H1 (cell line): ENCODE measurements at regions not wholly inside any gene's neighbourhood (a gene's known extent, or its start where the extent isn't known, plus 50 kb on each side); places are given as distances from the start of the nearest gene placed in this dataset.
A peak's percentile ranks its signal among the peaks of the same experiment; 100 is the strongest.

Experiments
- CTCF ChIA-PET: fragments of 300-600 bp; sonication (Branson Sonifier 250); formaldehyde crosslinking; loops from one replicate; lab custom pipeline; 2021; ENCODE audit not compliant: partially characterized antibody; lab: Charles Lee
- POLR2A ChIA-PET: fragments of 300-600 bp; sonication (Branson Sonifier 250); formaldehyde crosslinking; loops from one replicate; lab custom pipeline; 2021; ENCODE audit warnings: inconsistent platforms; ENCODE audit not compliant: partially characterized antibody; lab: Charles Lee
- DNase-seq, 2 experiments: peaks; one replicate each; pipeline versions ENCODE4 v3.0.0 to v3.0.0-alpha.2; 2010 to 2022; ENCODE audit warnings: low spot score in 2 of 2, low read depth in 1 of 2, mixed read lengths in 1 of 2
- FAIRE-seq: peaks from 2 replicates; lab custom pipeline; 2011; peaks lifted over from hg19 to GRCh38; lab: Jason Lieb, UNC
- H2AFZ ChIP-seq: 2 replicates; pipeline ENCODE4 v1.8.1; 2012; ENCODE audit warnings: low read length, inconsistent platforms
- H2AK5ac ChIP-seq: 2 replicates; pipeline ENCODE4 v1.6.1; 2013; ENCODE audit warnings: low read depth, low read length
- H2BK120ac ChIP-seq: replicated peaks from 2 replicates; pipeline ENCODE3; 2013; ENCODE audit warnings: low read depth, low read length, inconsistent platforms
- H2BK12ac ChIP-seq: 2 replicates; pipeline ENCODE4 v1.6.1; 2013; ENCODE audit warnings: low read depth, low read length
- H2BK15ac ChIP-seq: 2 replicates; pipeline ENCODE4 v1.6.1; 2013; ENCODE audit warnings: low read length
- H2BK20ac ChIP-seq: 2 replicates; pipeline ENCODE4 v1.6.1; 2013; ENCODE audit warnings: low read length
- H2BK5ac ChIP-seq: 2 replicates; pipeline ENCODE4 v1.6.1; 2013; ENCODE audit warnings: low read depth, low read length
- H3K14ac ChIP-seq: 2 replicates; pipeline ENCODE4 v1.6.1; 2013; ENCODE audit warnings: inconsistent platforms; ENCODE audit not compliant: insufficient read length
- H3K18ac ChIP-seq: 2 replicates; pipeline ENCODE4 v1.6.1; 2013; ENCODE audit warnings: low read length; ENCODE audit errors: extremely low read depth
- H3K23ac ChIP-seq: 2 replicates; pipeline ENCODE4 v1.6.1; 2013; ENCODE audit warnings: inconsistent platforms; ENCODE audit not compliant: insufficient read length
- H3K23me2 ChIP-seq: 2 replicates; pipeline ENCODE4 v1.6.1; 2013; ENCODE audit warnings: low read depth, low read length
- H3K27ac ChIP-seq: 2 replicates; pipeline ENCODE4 v1.6.1; 2011; ENCODE audit warnings: low read depth, low read length, inconsistent platforms
- H3K27me3 ChIP-seq, 4 experiments: replicated peaks in 1 of 4; 1 replicate in 1 of 4; 2 replicates in 3 of 4; pipeline versions ENCODE4 v1.6.1 to v1.8.1; 2011 to 2013; ENCODE audit warnings: low read length in 3 of 4, mild to moderate bottlenecking in 3 of 4, inconsistent platforms in 2 of 4, mixed read lengths in 2 of 4, moderate library complexity in 1 of 4; ENCODE audit not compliant: control insufficient read depth in 3 of 4, insufficient read depth in 3 of 4; ENCODE audit errors: extremely low read depth in 1 of 4
- H3K36me3 ChIP-seq, 4 experiments: 2 replicates each; pipeline versions ENCODE4 v1.6.1 to v1.8.1; 2011 to 2013; ENCODE audit warnings: mild to moderate bottlenecking in 4 of 4, low read length in 3 of 4, moderate library complexity in 2 of 4, control low read depth in 1 of 4, inconsistent platforms in 1 of 4; ENCODE audit not compliant: insufficient read depth in 4 of 4, control insufficient read depth in 2 of 4
- H3K4ac ChIP-seq: replicated peaks from 2 replicates; pipeline ENCODE3; 2013; ENCODE audit warnings: low read length, low read depth, mixed read lengths, inconsistent platforms; ENCODE audit not compliant: insufficient read length
- H3K4me1 ChIP-seq, 4 experiments: replicated peaks in 1 of 4; 1 replicate in 1 of 4; 2 replicates in 3 of 4; pipeline versions ENCODE4 v1.6.1 to v1.8.1; 2011 to 2013; ENCODE audit warnings: low read length in 3 of 4, inconsistent platforms in 2 of 4, mixed read lengths in 1 of 4; ENCODE audit not compliant: insufficient read depth in 4 of 4, control insufficient read depth in 3 of 4
- H3K4me2 ChIP-seq, 2 experiments: 2 replicates each; pipeline versions ENCODE4 v1.6.1 to v1.8.1; 2011 to 2013; ENCODE audit warnings: low read depth in 2 of 2, low read length in 2 of 2, control low read depth in 1 of 2, inconsistent platforms in 1 of 2, mild to moderate bottlenecking in 1 of 2; ENCODE audit not compliant: insufficient read depth in 1 of 2
- H3K4me3 ChIP-seq, 4 experiments: fragments of 200-600, 300-600 bp in 1 of 4; sonication (generic), shearing (Covaris generic), sonication (Bioruptor Twin) in 1 of 4; 2 replicates each; pipeline versions ENCODE4 v1.5.1 to v1.8.1; 2011 to 2016; ENCODE audit warnings: low read length in 4 of 4, low read depth in 3 of 4, control low read depth in 2 of 4, inconsistent platforms in 2 of 4, mild to moderate bottlenecking in 2 of 4, mixed read lengths in 1 of 4, moderate library complexity in 1 of 4; ENCODE audit not compliant: insufficient read depth in 2 of 4; ENCODE audit errors: extremely low read depth in 1 of 4
- H3K56ac ChIP-seq: replicated peaks from 2 replicates; pipeline ENCODE3; 2013; ENCODE audit warnings: low read depth, mild to moderate bottlenecking, mixed read lengths, low read length, inconsistent platforms; ENCODE audit not compliant: insufficient read length
- H3K79me1 ChIP-seq: 2 replicates; pipeline ENCODE4 v1.6.1; 2013; ENCODE audit warnings: low read depth, low read length, control low read depth
- H3K79me2 ChIP-seq, 2 experiments: 2 replicates each; pipeline versions ENCODE4 v1.6.1 to v1.8.1; 2012 to 2013; ENCODE audit warnings: low read length in 2 of 2, mild to moderate bottlenecking in 2 of 2, inconsistent platforms in 1 of 2; ENCODE audit not compliant: insufficient read depth in 2 of 2, control insufficient read depth in 1 of 2
- H3K9ac ChIP-seq, 4 experiments: replicated peaks in 1 of 4; 1 replicate in 1 of 4; 2 replicates in 3 of 4; pipeline versions ENCODE4 v1.6.1 to v1.8.1; 2011 to 2013; ENCODE audit warnings: low read depth in 3 of 4, low read length in 3 of 4, control low read depth in 2 of 4, mild to moderate bottlenecking in 2 of 4, moderate library complexity in 2 of 4, inconsistent platforms in 1 of 4; ENCODE audit errors: extremely low read depth in 1 of 4
- H3K9me3 ChIP-seq, 2 experiments: 2 replicates each; pipeline versions ENCODE4 v1.6.1 to v1.8.1; 2012 to 2013; ENCODE audit warnings: mild to moderate bottlenecking in 2 of 2, moderate library complexity in 2 of 2, control low read depth in 1 of 2, inconsistent platforms in 1 of 2, low read depth in 1 of 2, low read length in 1 of 2, mixed read lengths in 1 of 2; ENCODE audit not compliant: insufficient read depth in 2 of 2
- H4K20me1 ChIP-seq, 2 experiments: replicated peaks in 1 of 2; 2 replicates each; pipeline versions ENCODE3 to v1.8.1; 2011 to 2013; ENCODE audit warnings: inconsistent platforms in 2 of 2, low read length in 2 of 2, mild to moderate bottlenecking in 1 of 2; ENCODE audit not compliant: insufficient read depth in 2 of 2, control insufficient read depth in 1 of 2
- H4K5ac ChIP-seq: 2 replicates; pipeline ENCODE4 v1.6.1; 2013; ENCODE audit warnings: low read length, low read depth, mixed read lengths, inconsistent platforms; ENCODE audit not compliant: insufficient read length
- H4K8ac ChIP-seq: 2 replicates; pipeline ENCODE4 v1.8.0; 2013; ENCODE audit warnings: mild to moderate bottlenecking, moderate library complexity, low read length, inconsistent platforms; ENCODE audit not compliant: insufficient read depth; ENCODE audit errors: extremely low read depth
- H4K91ac ChIP-seq: replicated peaks from 2 replicates; pipeline ENCODE3; 2013; ENCODE audit warnings: low read length, mixed read lengths, inconsistent platforms; ENCODE audit not compliant: insufficient read length
- POLR2AphosphoS5 ChIP-seq: IDR thresholded peaks from 2 replicates; pipeline ENCODE4 v1.6.1; 2011; ENCODE audit warnings: low read depth, low read length
- TEAD4 ChIP-seq: IDR thresholded peaks from 2 replicates; pipeline ENCODE4 v1.6.1; 2012; ENCODE audit warnings: low read depth, low read length, inconsistent platforms, mixed read lengths
- WGBS, 2 experiments: shearing (Covaris generic) in 1 of 2; methylation state at CpG; one replicate each; pipeline versions ENCODE4 v1.1.6 to v1.1.7; 2013 to 2015; ENCODE audit warnings: low lambda C conversion rate in 2 of 2, mixed read lengths in 2 of 2, inconsistent platforms in 1 of 2, low coverage in 1 of 2, missing lambda C conversion rate in 1 of 2; ENCODE audit not compliant: insufficient replicate concordance in 2 of 2, insufficient coverage in 1 of 2, insufficient read length in 1 of 2; ENCODE audit errors: extremely low coverage in 1 of 2, missing lambda C conversion rate in 1 of 2; 5-methylcytosine and 5-hydroxymethylcytosine counted together

DNA sequence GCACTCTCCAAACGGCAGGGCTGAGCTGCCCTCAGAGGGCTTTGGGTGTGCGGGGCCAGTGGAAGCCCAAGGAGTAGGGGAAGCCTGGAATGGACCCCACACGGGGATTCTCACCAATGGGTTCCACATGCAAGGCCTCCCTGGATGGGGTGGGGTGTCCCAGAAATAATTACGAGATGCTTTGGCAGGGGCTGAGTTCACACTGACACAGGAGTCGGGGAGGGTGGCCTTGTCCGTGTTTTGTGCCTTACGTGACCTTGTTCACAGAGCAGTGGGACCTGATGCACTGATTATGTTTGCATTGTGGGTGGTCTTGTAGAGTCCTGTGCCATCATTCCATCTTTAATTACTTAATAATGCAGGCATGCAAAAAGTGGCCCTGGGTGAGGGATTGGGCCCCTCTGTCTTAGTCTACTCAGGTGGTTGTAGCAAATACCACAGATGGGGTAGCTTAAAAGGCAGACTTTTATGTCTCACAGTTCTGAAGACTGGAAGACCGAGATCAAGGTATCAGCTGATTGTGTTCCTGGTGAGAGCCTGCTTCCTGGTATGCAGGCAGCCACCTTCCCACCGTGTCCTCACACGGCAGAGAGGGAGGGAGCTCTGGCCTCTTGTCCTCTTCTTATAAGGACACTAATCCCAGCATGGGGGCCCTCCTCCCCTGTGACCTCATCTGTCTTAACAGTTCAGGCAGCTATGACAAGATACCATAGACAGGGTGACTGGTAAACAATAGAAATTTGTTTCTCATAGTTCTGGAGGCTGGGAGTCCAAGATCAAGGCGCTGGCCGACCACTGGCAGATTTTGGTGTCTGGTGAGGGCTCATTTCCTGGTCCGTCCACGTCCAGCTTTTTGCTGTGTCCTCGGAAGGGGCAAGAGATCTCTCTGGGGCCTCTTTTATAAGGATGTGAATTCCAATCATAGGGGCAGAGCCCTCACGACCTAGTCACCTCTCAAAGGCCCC lies 239.4 kb downstream of the IRF8 start:
- WGBS, 2 experiments = 85% methylated on average over 16 of the region's 16 CpGs; no CpG with 5 or more reads in 1 of the 2 experiments
- peak; percentile 7 for FAIRE-seq
- H2BK20ac ChIP-seq = no peak overlapping the region

More for the DNA sequence above, 239.4 kb downstream of the IRF8 start:
- peaks cover 0 to 3% of the 10 kb centered on the region in 2 experiments for H4K20me1 ChIP-seq
- H3K79me2 ChIP-seq = no peaks in the 10 kb centered on the region
- no peaks in the 10 kb centered on the region for H3K79me1 ChIP-seq
- H3K14ac ChIP-seq = no peak overlapping the region
- no peak overlapping the region for H2BK15ac ChIP-seq
- H3K4me2 ChIP-seq = no peak overlapping the region
- no peak overlapping the region for H3K4me3 ChIP-seq
- no peak overlapping the region for H3K56ac ChIP-seq
- POLR2A ChIA-PET = no interaction called here
- no peak overlapping the region for H4K8ac ChIP-seq
- H3K27me3 ChIP-seq = no peaks in the 10 kb centered on the region; a peak in 1 of 7 replicates
- H2BK120ac ChIP-seq = no peak overlapping the region
- no peak for DNase-seq
- CTCF ChIA-PET = interaction anchor here (0.9 to 1.6 kb wide), 5 partner anchors 9 to 199 kb away, joined by 3 to 5 read pairs (median 3); no protein-coding TSS in a partner anchor
- H3K9me3 ChIP-seq = no peaks in the 10 kb centered on the region
- TF ChIP-seq TEAD4 = no peak; the same call in 1 of the 2 replicates
- peak; percentile 57; the same call in 1 of the 2 replicates for TF ChIP-seq POLR2AphosphoS5
- no peak overlapping the region for H3K9ac ChIP-seq
- no peak overlapping the region for H4K91ac ChIP-seq
- no peak overlapping the region for H2AK5ac ChIP-seq
- no peak overlapping the region for H2BK12ac ChIP-seq
- H3K23ac ChIP-seq = no peak overlapping the region
- H3K4ac ChIP-seq = no peak overlapping the region
- H4K5ac ChIP-seq = no peak overlapping the region
- H3K36me3 ChIP-seq = no peaks in the 10 kb centered on the region
- H3K27ac ChIP-seq = no peak overlapping the region
- no peak overlapping the region for H2AFZ ChIP-seq
- no peaks in the 10 kb centered on the region for H3K4me1 ChIP-seq
- no peak overlapping the region for H3K18ac ChIP-seq
- H2BK5ac ChIP-seq = no peak overlapping the region
- no peaks in the 10 kb centered on the region for H3K23me2 ChIP-seq
